NCI-H2081 (cell line): ENCODE measurements at regions not wholly inside any gene's neighbourhood (a gene's known extent, or its start where the extent isn't known, plus 50 kb on each side); places are given as distances from the start of the nearest gene placed in this dataset.
"Not testable (repeated sequence)": the region's sequence is repeated elsewhere in the genome, so short reads cannot be mapped to it uniquely, and the experiment has no call there.

Experiments used
- DNase-seq, 2 experiments: peaks; one replicate each; lab custom pipeline; 2025; lab: John Stamatoyannopoulos, UW

DNA sequence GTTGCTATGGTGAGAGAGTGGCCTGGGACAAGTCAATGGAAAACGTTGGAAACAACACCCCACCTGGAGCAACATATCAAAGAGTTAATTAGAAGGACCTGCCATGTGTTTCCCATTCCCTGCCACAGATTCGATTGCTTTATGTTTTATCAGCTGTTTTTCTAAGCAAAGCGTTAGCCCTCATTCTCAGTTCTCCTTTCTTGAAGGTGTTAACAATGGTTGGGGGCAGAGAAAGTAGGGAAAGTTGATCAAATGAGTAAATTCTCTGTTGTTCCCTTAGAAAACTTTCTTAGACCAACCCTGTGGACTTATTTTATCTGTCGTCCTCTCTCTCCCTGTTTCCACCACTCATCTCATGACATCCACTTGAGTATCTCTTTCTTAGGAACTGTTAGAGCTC, 102.5 kb downstream of the ADAMTS15 start:
- no peak for DNase-seq

- no peak for DNase-seq
These were observed 102.9 kb downstream of the ADAMTS15 start for GRCh38 chr11:130551388-130551787.

DNA sequence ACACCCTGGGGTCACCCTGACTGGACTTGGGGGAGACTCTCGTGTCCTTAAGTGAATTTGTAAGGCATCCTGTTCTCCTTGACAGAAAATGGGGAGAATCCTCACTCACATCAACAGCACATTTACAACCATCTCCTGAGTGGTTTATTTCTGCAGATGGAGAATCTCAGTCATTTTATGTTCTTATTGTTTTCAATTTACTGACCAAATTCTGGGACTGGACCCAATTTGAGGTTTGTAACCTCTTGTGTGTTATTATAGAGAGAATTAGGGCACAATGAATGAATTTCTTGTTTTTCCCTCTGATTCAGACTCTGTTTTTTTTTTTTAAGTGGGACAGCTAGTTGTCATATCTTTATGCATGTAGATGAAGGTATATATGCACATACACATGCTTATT, 104.9 kb downstream of the ADAMTS15 start:
- no peak for DNase-seq

DNA sequence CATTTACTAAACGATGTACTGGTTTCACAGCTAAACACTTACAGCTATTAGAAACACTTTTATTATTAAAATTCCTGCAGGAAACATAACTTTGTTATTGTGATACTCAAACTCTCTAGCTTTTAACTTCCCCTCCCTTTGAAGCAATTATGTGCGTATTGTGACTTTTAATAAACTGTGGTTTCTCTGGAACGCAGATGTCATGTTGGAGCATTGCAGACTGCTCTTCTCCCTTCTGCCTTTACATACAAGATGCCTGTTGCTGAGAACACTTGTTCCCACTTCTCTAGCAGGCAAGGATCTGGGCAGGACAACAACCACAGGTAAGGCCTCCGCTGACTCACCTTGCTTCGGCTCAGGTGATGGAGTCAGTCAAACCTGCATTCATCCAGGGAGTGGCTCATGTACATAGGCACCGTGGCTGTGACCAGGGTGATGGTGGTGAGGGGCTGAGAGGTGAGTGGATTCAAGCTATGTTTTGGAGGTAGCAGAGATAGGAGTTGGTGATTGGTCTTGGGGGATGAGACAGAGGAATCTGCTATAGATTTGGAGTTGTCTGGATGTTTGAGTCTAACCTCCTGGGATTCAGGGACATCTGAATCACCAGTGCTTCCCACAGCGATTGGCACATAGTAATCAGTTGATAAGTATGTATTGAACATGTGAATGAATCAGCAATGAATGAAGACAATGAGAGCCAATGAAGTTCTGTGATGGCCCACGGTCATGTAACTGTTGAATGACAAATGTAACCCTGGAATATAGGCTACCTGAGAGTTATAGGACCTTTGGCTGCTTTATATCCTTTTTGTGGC, 106.0 kb downstream of the ADAMTS15 start:
- no peak for DNase-seq

- DNase-seq, result no peak
These were observed 106.9 kb downstream of the ADAMTS15 start for GRCh38 chr11:130555251-130555841.

- DNase-seq, result no peak
These were observed 111.7 kb downstream of the ADAMTS15 start for GRCh38 chr11:130560000-130560780.

DNA sequence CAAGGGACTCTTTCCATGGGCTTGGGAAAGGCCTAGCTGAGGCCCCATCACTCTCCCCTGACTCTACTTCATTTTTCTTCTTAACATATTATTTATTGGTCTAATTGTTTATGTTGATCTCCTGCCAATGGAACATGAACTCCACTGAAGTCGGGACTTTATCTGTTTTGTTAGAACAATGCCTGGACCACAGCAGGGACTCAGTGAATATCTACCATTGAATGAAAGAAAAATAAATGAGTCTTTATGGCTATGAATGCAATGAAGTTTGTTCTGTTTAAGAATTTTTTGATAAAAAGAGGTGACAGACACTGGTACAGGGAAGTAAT, 112.3 kb downstream of the ADAMTS15 start:
- no peak for DNase-seq

- DNase-seq, result no peak
These were observed 113.0 kb downstream of the ADAMTS15 start for GRCh38 chr11:130561441-130561881.

DNA sequence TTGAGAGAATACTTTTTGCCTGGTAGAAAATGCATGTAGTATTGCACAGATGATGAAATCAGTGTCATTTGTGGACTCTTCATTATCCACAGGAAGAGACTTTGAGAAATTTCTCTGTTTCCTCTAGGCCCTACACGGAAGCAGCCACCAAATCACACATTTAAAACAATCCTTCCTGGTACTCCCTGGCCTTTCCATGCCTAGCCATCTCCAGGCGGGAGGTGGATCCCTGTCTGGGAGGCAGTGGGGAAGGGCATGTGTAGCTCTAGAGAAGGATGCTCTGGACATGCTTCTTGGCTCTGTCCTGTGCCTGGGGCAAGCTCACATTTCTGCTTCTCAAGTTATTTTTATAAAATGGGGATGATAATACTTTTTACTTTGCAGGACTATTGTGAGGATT, 114.1 kb downstream of the ADAMTS15 start:
- no peak for DNase-seq

GRCh38 chr11:130566360-130566759, 117.9 kb downstream of the ADAMTS15 start:
- DNase-seq, result not testable (repeated sequence)

DNA sequence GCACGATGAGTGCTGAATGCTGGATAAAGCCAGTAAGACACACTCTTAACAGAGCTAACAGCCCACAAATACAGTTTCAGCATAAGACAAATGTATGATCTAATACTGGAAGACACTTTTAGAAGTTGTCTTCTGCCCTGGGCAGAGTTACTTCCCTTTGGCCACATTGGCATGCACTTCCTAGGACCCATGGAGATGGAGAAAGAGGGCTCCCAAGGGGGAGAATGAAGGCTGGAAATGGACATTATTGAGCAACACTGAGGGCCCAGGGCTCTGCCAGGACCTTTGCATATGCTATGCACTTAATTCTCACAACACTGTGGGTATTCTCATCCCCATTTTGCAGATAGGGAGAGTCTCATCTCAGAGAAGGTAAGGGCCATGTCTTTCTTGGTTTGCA, 123.1 kb downstream of the ADAMTS15 start:
- DNase-seq, result no peak

DNA sequence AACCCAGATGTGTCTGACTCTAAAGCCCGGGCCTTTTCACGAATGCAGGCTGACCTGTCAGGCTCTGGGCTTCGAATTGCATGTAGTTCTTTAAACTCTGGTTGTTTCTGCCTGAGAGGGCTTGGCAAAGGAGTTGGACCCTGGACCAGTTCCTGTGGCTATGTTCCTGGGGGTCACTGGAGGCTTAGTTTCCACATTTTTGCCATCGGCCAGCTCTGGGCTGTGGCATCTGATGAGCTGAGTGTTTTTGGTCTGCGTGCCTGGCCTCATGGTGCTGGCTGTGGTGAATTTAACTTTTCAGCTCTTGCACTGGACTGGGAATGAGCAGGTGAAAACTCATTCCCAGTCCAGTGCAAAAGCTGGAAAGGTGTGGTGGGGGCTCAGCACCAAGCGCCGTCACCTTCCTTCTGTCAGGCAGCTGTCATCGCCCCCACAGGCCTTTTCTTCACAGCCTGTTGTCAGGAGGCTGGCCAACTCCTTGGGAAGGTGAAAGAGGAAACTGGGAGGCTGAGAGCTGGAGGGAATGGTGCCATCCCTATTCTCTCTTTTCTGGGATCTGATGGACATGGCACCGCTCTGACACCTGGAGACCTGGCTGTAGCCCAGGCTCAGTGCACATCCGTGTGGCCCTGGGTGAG, 123.6 kb downstream of the ADAMTS15 start:
- no peak for DNase-seq

DNA sequence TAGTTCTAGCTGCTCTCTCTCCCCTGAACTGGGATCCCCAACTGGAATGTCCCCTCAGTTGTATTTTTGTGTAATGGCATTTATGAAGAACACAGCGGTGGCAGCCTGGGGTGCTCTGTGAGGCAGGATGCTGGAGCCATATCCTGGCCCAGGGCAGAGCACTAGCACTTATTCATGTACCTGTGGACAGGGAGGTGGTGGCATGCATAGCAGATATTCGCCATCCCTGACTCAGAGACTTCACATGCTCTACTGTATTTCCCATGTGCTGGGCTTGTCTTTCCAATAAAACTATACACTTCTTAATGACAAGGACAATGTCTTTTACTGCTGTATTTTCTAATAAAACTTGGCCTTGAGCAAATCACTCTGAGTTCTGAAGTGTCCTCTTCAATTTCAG, 125.3 kb downstream of the ADAMTS15 start:
- no peak for DNase-seq

DNA sequence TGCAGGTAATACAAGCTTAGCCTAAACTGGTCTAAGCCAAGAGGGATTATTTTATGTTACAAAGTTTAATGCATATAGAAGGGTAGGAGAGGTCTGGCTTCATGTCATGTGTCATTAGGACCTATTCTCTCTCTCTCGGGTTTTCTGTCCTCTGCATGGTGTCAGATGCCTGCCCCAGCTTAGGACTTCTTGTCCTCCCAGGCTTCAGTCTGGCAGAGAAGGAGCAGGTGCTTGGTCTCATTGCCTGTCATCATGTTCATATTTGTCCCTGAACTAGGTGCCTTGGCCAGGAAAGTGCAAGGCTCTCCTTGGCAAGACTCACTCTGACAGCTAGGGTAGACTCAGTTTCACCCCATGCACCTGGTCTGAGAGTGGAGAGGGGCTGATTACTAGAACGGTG, 126.3 kb downstream of the ADAMTS15 start:
- no peak for DNase-seq

GRCh38 chr11:130576146-130576545, 127.7 kb downstream of the ADAMTS15 start:
- no peak for DNase-seq

GRCh38 chr11:130578738-130579368, 130.4 kb downstream of the ADAMTS15 start:
- DNase-seq, result peak in 1 of 2 experiments; percentile 30

DNA sequence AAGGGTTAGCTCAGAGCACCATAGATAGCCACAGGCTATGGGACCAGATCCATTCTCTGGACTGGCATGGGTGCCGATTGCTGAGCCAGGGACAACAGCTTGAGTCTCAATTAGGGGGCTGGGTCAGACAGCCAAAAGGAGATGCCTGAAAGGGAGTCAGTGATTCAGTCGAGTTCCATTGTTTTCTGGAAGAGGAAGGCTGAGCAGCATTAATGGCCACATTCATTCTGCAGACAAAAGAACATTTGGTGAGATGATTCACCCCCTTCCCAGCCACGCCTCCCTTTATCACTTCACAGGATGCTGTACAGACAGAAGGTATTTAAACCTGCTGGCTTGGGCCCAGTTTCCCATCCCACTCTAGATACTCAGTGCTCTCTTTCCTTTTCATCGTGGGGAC, 131.9 kb downstream of the ADAMTS15 start:
- peak; percentile 56 to 59 for DNase-seq

DNA sequence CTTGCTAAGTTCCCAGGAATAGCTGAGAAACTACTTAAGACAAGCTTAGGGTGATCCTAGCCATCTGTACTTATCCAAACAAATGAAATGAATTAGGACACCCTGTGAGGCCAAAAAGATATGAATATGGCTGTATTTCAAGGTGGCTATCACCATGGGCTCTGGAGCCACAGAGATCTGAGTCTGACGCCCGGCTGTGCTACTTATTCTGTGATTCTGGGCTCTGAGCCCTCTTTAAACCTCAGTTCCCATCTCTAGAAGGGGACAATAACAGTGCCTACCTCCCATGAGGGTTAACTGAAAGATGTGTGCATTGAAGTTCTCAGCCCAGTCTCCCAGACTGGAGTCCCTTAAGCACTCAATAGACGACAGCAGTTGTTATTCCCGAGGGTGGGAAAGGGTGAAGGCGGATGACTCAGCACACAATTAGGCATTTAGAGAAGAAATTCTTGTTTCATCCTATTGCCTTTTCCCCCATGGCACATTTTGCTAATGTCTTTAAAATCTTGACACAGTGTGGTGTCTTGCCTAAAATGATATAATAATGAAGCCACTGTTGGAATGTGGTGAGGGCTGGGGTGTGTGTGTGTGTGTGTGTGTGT, 132.5 kb downstream of the ADAMTS15 start:
- no peak for DNase-seq

- DNase-seq, result no peak
These were observed 133.2 kb downstream of the ADAMTS15 start for GRCh38 chr11:130581646-130582045.

DNA sequence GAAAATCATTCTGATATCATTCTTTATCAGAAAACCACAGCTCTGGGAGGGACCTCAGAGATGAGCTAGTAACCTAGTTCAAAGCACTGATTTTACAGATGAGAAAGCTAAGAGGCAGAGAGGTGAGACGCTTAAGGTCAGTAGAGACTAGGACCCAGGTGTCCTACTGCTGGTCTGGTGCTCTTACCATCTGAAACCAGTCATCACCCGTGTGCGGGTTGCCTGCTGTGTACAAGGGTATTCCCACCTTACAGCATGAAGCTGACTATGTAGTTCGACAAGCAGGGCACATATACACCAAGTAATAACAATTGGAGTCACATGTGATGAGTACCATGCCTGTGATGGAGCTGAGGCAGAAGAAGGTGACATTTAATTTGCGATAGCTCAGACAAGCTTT, 133.7 kb downstream of the ADAMTS15 start:
- DNase-seq, result no peak

DNA sequence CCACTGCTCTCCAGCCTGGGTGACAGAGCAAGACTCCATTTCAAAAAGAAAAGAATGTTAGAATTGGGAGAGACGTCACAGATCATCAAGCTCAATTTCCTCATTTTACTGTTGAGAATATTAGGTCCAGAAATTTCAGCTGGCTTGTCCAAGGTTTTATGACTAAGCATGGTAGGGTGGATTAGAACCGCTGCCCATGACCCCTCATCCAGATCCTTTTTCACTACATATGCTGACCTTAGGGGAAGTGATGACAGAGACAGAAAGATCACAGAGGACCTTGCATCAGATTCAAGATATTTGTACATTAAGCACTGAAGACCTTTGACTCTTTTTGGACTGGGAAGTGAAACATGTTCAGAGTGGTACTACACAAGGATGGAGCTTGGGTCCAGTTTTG, 134.5 kb downstream of the ADAMTS15 start:
- DNase-seq, result no peak

GRCh38 chr11:130583801-130584211, 135.4 kb downstream of the ADAMTS15 start:
- DNase-seq, result no peak
